Lower lobe of right lung (tissue), 2 donors: ENCODE measurements at regions not wholly inside any gene's neighbourhood (a gene's known extent, or its start where the extent isn't known, plus 50 kb on each side); places are given as distances from the start of the nearest gene placed in this dataset.

Source experiments
- ATAC-seq, 2 donors: fragments of 200-7000 bp; cut with Tn5 transposase; one replicate each; pipeline ENCODE4 v1.9.1; 2020 to 2022; ENCODE audit warnings: mild to moderate bottlenecking in 2 of 2, moderate library complexity in 2 of 2
- DNase-seq: peaks from one replicate; pipeline ENCODE4 v3.0.0-alpha.2; 2020
- H3K27ac ChIP-seq: fragments of 200-600 bp; one replicate; pipeline ENCODE4 v1.8.0; 2022
- H3K27me3 ChIP-seq: fragments of 200-600 bp; one replicate; pipeline ENCODE4 v1.8.0; 2022; ENCODE audit warnings: low read depth
- H3K36me3 ChIP-seq: fragments of 200-600 bp; one replicate; pipeline ENCODE4 v1.8.0; 2022; ENCODE audit warnings: mild to moderate bottlenecking
- H3K4me1 ChIP-seq: fragments of 200-600 bp; one replicate; pipeline ENCODE4 v1.8.0; 2022
- H3K4me3 ChIP-seq: fragments of 200-600 bp; one replicate; pipeline ENCODE4 v1.8.0; 2022; ENCODE audit warnings: mild to moderate bottlenecking
- H3K9me3 ChIP-seq: fragments of 200-600 bp; one replicate; pipeline ENCODE4 v1.8.0; 2022
- CTCF ChIP-seq: fragments of 200-600 bp; IDR thresholded peaks from one replicate; pipeline ENCODE4 v1.8.0; 2022; ENCODE audit warnings: antibody characterized with exemption, mild to moderate bottlenecking
- intact Hi-C: fragments of 100-400 bp; cut with DNase I; formaldehyde crosslinking; loops from one replicate; pipeline ENCODE4 v1.11.0; 2022
- donor health status: DM: no; HTN: yes; CAD: no; lungs with severe emphysema.

GRCh38 chr4:163582703-163583102, 88.2 kb downstream of the TMA16 start:
- no peak for ATAC-seq
- TF ChIP-seq CTCF, result no peak
- H3K27me3 ChIP-seq, result no peaks in the 10 kb centered on the region
- H3K27ac ChIP-seq, result no peak overlapping the region
- no peak for DNase-seq
- no peaks in the 10 kb centered on the region for H3K36me3 ChIP-seq
- no peaks in the 10 kb centered on the region for H3K4me1 ChIP-seq
- H3K4me3 ChIP-seq, result no peak overlapping the region
- no peaks in the 10 kb centered on the region for H3K9me3 ChIP-seq
- intact Hi-C loops, result no loop called here

GRCh38 chr4:163587867-163588266, 93.4 kb downstream of the TMA16 start:
- ATAC-seq (peak in 1 of 2 donors; percentile 41), DNase-seq (no peak)
- Histone ChIP-seq H3K27ac (no peak overlapping the region), H3K9me3 (no peaks in the 10 kb centered on the region), H3K4me1 (no peaks in the 10 kb centered on the region), H3K4me3 (no peak overlapping the region), H3K36me3 (no peaks in the 10 kb centered on the region), H3K27me3 (no peaks in the 10 kb centered on the region)
- intact Hi-C loops, result no loop called here
- TF ChIP-seq CTCF, result no peak

DNA sequence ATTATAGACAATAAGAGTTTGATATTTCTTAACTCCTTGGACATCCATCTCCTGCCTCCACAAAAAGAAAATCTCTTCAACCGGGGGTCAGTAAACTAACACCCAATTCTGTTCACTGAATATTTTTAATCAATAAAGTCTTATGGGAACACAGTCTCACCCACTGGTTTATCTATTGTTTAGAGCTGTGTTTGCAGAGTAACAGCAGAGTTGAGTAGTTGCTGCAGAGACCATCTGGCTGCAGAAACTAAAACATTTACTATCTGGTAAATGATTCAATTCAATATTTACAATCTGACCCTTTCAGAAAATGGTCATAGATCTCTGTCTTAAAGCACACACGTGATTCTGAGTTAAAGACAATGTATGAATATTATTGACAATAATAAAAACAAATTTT, 94.0 kb downstream of the TMA16 start:
- intact Hi-C loops, result no loop called here
- no peak for TF ChIP-seq CTCF
- DNase-seq (no peak), ATAC-seq (no peak)
- H3K27me3 ChIP-seq, result no peaks in the 10 kb centered on the region
- H3K36me3 ChIP-seq, result no peaks in the 10 kb centered on the region
- no peaks in the 10 kb centered on the region for H3K9me3 ChIP-seq
- no peak overlapping the region for H3K27ac ChIP-seq
- H3K4me3 ChIP-seq, result no peak overlapping the region
- no peaks in the 10 kb centered on the region for H3K4me1 ChIP-seq

DNA sequence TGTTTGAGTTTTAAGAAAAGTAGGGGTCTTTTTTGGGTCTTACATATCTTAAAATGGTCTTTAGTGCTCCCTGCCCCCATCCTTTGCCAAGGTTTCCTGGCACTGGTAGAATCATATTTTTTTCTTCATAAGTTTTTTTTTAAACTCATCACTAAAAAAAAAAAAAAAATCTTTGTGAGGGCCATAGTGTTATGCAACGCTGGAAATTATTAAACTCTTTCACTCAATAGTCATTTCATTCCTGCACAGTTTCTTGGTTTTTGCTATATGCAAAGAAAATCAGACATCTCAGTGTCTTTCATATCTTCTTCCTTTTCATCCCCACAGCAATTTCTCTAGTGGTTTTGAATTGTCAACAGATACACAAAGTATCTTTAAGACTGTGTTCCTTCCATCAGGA, 95.6 kb downstream of the TMA16 start:
- no peak overlapping the region for H3K27ac ChIP-seq

GRCh38 chr4:163590619-163591264, 96.3 kb downstream of the TMA16 start:
- Histone ChIP-seq H3K27me3 (no peaks in the 10 kb centered on the region), H3K4me3 (no peak overlapping the region), H3K4me1 (no peaks in the 10 kb centered on the region), H3K27ac (no peak overlapping the region), H3K36me3 (no peaks in the 10 kb centered on the region), H3K9me3 (no peaks in the 10 kb centered on the region)
- ATAC-seq (peak; percentile 23 to 27), DNase-seq (no peak)
- TF ChIP-seq CTCF, result no peak
- intact Hi-C loops, result no loop called here

More for the DNA sequence above, 95.6 kb downstream of the TMA16 start:
- H3K4me1 ChIP-seq, result no peaks in the 10 kb centered on the region
- DNase-seq (no peak), ATAC-seq (no peak)
- TF ChIP-seq CTCF, result no peak
- H3K36me3 ChIP-seq, result no peaks in the 10 kb centered on the region
- intact Hi-C loops, result no loop called here
- no peaks in the 10 kb centered on the region for H3K9me3 ChIP-seq
- no peaks in the 10 kb centered on the region for H3K27me3 ChIP-seq
- no peak overlapping the region for H3K4me3 ChIP-seq

DNA sequence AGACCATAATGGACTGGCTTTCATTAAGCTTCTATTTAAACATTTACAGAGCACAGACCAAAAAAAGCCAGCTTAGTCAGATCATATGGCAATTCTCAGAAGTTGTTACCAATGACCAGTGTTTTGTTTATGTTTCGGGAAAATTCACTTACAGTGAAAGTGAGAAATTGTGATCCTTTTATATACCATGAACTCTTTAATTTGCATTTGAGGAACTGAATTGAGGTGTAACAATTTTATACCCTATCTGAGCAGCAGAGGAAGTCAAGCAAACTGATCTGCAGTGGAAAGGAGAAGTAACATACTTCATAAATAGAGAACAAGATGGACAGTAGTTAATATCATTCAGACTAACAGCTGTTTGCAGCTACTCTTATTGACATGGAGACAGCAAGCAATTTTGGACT, 97.1 kb downstream of the TMA16 start:
- ATAC-seq (peak; percentile 70 to 72), DNase-seq (no peak)
- Histone ChIP-seq H3K4me3 (no peak overlapping the region), H3K27ac (peak overlapping the region; percentile 8), H3K27me3 (no peaks in the 10 kb centered on the region), H3K36me3 (no peaks in the 10 kb centered on the region), H3K9me3 (no peaks in the 10 kb centered on the region), H3K4me1 (no peaks in the 10 kb centered on the region)
- no peak for TF ChIP-seq CTCF
- intact Hi-C loops, result no loop called here
